GM21717 (cell line): ENCODE measurements at regions not wholly inside any gene's neighbourhood (a gene's known extent, or its start where the extent isn't known, plus 50 kb on each side); places are given as distances from the start of the nearest gene placed in this dataset.
"Not testable (repeated sequence)": the region's sequence is repeated elsewhere in the genome, so short reads cannot be mapped to it uniquely, and the experiment has no call there.

Experiments used
- ATAC-seq: cut with Tn5 transposase; IDR thresholded peaks from one replicate; pipeline ENCODE4 v1.9.1; 2021; ENCODE audit warnings: mild to moderate bottlenecking, moderate library complexity; ENCODE audit not compliant: unreplicated experiment

DNA sequence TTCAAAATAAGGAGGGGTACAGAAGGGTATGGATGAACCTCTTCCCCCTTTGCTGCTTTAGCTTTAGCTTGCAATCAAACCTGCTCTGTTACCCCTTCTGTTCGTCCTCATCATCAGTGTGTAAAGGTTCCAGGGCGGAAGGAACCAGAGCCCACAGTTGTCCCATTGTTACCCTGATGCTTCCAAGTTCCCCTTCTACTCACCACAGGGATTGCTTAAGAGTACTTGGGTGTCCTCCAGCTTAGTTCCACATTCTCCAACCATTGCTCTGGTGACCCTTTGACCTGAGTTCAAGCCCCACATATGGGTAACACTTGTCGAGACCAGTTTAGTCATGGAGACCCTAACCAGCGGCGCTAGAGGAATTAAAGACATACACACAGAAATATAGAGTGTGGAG is 1080.1 kb upstream of the ALCAM start:
- ATAC-seq, result no peak

DNA sequence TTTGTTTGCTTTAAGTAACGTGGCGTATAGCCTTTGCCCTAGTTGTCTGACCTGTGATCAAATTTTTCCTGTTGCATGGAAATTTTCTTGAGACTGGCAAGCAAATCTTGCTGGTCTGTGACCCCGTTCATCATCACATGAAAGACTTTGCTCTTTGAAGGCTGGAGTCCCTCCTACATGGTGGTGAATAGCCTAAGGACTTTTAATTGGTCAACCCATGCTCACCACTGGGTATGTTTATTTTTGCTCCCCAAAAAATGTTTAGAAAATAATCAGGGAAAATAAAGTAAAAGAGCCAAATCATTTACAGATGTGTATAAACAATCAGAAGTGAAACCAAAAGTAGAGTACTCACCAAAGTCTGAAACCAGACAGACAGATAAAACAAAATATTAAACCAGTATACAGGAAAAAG is 1075.3 kb upstream of the ALCAM start:
- ATAC-seq, result peak; percentile 68

DNA sequence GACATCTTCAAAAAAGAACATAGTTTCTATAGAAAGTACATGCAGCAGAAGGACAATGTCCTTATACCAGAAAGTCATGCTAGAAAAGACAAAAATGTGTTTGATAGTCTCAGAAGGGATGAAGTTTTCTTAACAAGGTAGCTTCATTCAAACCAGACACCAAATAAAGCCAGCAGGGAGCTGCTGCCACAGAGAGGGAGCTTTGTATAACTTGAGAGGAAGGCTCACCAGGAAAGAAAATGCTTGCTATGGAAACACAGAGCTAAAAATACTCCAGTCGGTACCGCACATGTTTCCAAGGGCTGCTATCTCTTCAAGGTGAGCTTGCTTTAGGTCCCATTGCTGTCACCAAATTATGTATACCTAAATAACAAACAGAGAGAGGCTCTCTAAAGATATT is 1074.8 kb upstream of the ALCAM start:
- ATAC-seq, result no peak

DNA sequence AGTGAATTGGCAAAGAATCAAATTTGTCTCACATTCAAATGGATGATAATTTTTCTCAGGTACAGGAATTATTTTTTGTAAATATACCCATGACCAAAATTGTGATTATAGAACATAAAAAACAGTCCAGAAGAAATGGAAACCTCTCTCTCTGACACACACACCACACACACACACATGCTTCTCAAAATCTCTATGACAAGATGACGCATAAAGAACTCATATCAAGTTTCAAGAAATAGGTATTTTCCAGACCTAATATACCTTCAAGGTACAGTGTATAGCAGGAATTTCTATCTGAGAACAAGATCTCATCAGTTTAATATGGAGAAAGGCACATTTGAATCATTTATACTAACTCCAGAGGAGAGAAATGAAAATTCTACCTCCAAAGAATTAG is 1069.1 kb upstream of the ALCAM start:
- ATAC-seq, result no peak

DNA sequence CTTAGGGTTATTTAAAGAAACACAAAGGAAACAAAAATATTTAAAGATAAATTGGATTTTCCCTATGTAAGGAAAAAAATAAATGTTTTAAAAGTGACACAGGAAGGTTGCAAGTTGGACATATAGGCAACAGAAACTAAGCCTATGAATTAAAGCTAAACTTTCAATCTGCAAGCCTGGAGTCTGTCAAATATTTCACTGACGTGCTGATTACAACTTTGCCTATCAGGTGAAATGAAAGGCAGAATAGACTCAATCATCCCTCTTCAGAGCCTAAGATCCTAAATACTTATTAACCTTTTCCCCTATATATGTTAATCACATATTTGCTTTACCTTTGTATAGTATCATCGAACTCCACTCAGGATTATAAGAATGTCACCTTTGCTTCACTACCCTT is 1068.0 kb upstream of the ALCAM start:
- no peak for ATAC-seq

DNA sequence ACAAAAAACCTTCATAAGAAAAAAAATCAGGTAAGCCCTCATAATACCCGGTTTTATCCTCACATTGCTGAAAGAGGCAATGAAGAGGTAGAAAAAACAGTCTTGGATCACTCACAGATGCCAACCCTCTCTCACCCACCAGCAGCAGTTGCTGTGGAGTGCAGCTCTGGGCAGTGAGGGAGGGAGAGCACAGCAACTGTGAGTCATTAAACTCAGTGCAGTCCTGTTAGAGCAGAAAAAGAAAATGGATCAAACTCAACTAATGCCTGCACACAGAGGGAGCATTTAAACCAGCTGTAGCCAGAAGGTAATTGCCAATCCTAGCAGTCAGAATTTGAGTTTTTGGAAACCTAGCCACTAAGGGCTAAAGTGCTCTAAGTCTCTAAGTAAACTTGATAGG is 1050.6 kb upstream of the ALCAM start:
- ATAC-seq, result no peak

DNA sequence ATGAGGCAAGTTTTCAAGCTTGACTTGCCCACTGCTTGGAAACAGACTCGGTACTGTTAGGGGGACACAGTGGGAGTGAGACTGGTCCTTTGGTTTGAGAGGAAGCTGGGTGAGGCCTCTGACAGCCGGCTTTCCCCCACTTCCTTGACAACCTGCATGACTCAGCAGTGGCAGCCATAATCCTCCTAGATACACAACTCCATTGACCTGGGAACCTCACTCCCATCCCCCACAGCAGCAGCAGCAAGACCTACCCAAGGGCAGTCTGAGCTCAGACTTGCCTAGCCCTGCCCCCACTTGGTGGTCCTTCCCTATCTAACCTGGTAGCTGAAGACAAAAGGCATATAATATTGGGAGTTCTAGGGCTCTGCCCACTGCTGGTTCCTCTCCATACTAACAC is 1043.5 kb upstream of the ALCAM start:
- no peak for ATAC-seq

DNA sequence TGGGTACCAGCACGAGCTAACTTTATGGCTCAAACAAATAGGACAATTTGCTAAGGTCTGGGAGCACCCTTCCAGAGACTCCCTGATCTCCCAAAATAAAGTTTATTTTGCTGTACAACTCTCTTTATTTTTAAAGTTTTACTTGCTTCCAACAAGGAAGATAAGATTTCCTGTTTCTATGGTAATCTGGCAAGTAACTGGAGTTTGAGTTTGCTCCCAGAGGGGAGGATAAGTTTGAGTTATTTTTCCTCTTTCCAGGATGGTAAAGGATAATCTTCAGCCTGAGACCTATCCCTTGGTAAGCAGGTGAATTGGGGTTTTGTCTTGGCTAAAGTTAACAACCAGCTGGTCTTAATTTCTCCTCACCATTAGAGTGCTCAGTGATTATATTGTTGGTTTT is 1019.4 kb upstream of the ALCAM start:
- no peak for ATAC-seq

DNA sequence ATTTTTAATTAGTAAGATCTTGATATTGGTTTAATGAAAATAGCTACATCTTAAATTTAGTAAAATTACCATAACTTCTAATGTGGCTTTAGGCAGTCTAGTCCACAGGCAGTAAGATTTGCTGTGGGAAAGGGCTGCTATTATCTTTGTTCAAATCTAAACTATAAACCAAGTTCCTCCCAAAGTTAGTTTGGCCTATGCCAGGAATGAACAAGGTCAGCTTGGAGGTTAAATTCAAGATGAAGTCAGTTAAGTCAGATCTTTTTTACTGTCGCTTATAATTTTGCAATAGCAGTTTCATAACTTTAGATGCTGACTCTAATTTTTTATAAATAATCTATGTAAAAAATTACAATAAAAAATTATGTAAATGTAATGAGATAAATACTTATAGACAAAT is 1016.9 kb upstream of the ALCAM start:
- ATAC-seq, result no peak

DNA sequence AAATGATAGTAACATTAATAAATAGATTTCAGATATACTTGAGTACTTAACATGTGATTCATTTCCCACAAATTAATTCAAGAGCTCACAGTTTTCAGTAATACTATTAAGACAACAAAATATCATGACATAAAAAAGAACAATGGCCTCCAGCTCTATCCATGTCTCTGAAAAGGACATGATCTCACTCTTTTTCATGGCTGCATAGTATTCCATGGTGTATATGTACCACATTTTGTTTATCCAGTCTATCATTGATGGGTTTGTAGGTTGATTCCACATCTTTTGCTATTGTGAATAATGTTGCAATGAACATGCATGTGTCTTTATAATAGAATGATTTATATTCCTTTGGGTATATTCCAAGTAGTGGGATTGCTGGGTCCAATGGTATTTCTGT is 1012.8 kb upstream of the ALCAM start:
- no peak for ATAC-seq

DNA sequence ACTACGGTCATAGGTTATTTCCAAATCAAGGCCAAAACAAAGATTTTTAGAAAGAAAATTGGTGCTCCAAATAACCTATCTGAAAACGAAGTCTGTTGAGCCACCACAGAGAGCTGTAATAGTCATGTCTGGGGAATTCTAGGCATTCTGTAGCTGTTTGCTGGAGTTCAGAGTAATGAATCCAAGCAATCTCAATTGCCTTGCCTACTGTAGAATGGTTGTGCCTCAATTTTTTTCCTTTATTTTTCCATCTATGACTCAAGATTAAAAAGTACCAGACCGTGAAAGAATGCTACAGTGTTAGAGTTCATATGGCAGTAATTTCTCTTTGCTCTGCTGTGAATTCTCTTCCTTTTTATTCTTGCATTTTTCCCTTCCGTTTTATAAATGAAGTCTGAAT is 1007.2 kb upstream of the ALCAM start:
- no peak for ATAC-seq

DNA sequence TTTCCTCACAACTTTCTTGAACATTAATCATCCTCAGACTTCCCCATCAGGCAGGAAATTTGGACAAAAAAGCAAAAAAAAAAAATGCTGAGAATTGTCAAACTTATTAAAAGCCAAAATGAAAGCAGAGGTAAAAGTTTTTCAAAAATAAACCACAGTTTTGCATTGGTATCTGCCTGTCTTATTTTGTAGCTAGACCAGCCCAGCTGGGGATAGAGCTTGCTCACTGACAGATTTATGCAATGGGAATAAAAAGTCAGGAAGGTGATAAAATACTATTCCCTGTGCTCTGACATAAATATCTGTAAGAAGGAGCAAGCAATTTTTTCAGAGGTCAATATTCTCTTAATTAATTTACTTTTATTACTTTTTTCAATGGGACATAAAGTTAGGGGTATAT is 1006.7 kb upstream of the ALCAM start:
- ATAC-seq, result no peak

DNA sequence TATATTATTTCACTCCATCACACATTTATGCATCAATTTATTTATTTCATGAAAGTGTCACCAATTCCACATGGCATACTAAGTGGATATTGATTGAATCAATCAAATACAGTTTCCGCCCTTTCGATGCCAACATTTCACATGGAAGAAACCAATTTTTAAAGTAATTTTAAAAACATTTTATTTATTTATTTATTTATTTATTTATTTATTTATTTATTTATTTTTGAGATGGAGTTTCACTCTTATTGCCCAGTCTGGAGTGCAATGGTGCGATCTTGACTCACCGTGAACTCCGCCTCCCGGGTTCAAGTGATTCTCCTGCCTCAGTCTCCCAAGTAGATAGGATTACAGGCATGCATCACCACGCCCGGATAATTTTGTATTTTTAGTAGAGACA is 1005.0 kb upstream of the ALCAM start:
- ATAC-seq, result not testable (repeated sequence)

DNA sequence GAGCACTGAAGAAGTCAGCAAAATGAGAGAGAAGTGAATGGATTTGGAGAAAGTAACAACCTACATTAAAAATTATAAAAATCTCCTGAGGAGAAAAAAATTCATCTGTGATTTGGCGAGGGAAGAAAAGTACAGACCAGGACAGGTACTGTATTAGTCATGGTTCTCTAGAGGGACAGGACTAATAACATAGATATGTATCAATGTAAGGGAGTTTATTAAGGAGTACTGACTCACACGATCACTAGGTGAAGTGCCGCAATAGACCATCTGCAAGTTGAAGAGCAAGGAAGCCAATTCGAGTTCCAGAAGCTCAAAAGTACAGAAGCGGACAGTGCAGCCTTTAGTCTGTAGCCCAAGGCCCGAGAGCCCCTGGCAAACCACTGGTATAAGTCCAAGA is 1004.4 kb upstream of the ALCAM start:
- no peak for ATAC-seq

DNA sequence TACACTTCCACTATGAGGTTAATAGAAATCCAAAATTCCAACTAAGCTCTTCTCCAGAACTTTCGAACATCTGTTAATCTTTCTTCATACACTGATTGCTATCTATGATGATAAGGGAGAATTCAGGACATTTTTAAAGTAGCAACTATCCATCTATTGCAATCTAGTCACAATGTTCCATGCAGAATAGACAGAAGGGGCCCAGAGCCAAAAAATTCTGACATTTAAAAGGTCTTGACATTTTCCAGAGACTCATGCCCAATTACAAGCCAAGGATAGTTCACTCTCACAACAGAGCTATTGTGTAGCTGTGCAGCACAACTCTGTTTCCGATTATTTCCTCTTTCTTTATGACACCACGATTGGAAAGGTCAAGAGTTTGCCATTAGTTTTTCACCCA is 999.7 kb upstream of the ALCAM start:
- ATAC-seq, result no peak

DNA sequence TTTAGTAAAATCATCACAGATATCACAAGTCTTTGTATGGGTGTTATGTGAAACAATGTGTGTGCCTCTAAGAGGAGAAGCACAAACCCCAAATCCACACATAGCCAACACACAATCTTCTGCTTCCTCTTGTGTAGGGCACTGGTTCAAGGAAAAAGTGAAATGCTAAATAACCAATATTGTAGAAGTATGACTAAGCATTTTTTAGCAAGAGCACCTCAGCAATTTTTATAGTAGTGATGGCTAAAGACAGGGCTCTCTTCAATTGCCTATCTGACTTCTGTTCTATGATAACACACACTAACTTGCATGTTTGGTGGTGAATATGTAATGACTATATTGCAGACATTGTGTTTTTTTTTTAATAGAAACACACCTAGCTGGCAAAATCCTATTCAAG is 997.9 kb upstream of the ALCAM start:
- ATAC-seq, result no peak

DNA sequence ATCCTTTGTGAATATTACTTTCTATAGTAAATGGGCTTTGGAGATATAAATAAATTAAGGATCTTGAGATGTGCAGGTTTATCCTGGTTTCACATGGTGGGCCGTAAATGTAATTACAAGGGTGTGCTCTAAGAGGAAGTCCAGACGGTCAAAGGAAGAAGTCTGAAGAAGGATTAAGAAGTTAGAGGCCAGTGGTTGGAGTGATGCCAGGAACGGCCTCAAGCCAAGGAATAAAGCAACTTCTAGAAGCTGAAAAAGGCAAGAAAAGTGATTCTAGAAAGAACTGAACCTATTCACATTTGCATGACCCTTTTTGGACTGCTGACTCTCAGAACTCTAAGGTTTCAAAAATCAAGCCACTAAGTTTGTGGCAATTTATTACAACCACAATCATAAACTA is 981.3 kb upstream of the ALCAM start:
- no peak for ATAC-seq

DNA sequence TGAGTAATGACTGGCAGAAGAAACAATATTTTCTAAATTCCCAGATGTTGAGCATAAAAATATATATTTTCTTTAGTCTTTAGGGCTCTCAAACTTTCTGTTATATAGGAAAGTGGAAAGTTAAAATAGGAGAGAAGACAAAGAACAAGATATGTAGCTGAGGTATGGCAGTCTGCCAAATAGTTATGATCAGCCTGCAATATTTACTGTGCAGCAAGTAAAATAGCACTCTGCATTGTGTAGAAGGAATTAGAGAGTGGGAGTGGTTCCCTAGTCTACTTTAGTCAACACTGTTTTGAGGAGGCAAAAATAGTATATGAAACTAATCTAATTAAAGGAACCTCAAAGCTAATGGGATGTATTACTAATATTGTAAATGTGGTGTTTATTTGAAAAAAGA is 978.1 kb upstream of the ALCAM start:
- no peak for ATAC-seq

DNA sequence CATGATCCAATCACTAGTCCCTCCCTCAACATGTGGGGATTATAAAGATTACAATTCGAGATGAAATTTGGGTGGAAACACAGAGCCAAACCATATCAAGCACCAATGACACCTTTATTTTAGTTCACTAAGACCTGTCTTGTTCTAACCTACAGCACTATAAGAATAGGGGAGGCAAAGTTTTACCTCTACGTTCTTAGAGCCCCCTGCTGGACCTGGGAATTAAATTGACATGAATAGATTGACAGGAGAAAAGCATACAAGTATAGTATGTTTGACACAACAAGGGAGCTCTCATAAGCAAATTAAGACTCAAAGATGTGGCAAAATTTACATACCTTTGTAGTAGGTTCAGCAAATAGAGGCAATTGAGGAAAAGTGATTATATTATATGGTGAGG is 974.4 kb upstream of the ALCAM start:
- no peak for ATAC-seq

DNA sequence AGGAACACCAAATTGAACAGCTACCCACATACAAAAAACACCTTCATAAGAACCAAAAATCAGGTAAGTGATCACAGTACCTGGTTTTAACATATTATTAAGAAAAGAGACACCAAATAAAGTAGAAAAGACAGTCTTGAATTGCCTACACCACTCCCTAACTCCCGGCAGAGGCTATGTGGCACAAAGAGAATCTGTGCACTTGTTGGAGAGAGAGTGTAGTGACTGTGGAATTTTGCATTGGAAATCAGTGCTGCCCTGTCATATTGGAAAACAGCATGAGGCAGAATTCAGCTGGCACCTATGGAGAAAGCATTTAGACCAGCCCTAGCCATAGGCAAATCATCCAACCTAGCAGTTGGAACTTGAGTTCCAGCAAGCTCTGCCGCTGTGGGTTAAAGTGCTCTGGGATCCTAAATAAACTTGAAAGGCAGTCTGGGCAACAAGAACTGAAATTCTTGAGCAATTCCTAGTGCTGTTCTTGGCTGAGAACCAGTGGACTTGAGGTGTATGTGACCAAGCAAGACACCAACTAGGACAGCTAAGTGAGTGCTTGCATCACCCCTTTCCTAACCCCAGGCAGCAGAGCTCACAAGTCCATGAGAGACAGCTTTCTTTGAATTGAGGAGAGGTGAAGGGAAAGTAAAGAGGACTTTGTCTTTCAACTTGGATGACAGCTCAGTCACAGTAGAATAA is 969.6 kb upstream of the ALCAM start:
- no peak for ATAC-seq

DNA sequence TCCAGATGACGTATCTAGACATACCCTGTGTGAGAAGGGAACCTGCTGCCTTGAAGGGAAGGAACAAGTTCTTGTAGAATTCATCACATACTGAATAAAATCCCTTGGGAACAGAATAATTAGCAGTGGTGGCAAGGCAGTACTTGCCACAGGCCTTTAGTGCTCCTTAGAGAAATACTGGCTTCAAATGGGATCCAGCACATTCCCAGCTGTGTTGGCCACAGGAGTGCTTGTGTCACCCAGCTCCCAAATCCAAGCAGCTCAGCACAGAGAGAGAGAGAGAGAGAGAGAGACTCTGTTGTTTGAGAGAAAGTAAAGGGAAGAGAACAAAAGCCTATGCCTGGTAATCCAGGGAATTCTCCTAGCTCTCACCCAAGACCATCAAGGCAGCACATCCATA is 969.0 kb upstream of the ALCAM start:
- no peak for ATAC-seq

DNA sequence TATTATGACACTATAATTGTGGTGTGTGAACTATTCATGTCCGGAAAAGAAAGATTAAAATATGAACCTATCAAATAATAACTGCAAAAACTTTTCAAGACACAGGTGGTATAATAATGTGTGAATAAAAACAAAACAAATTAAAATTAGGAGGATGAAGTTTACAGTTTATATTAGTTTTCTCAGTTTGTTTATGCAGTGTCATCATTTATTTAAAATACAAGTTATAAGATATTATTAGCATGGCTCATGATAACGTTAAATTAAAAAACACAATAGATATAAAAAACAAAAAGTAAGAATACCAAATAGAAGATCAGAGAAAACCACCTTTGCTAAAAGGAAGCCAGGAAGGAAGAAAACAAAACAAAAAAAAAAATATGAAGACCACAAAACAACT is 963.8 kb upstream of the ALCAM start:
- no peak for ATAC-seq

DNA sequence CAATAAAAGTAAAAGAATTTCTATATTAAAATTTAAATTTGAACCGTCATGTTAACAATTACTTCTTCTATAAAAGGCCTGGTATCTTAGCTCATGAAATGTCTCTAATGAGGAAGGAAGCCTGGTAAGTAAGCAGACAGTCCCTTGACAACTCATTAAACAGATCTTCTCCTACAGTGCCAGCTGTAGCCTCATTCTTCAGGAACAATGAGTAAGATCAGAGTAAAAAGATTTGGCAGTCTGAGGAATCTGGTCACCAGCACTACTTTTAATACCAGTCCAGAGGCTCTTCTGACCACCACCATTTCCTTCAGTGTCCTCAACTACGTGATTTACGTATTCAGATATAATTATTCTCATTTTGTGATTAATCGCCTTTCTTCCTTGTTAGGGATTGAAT is 955.0 kb upstream of the ALCAM start:
- ATAC-seq, result no peak
